ENCODE measurements at regions not wholly inside any gene's neighbourhood (a gene's known extent, or its start where the extent isn't known, plus 50 kb on each side); places are given as distances from the start of the nearest gene placed in this dataset.

DNA sequence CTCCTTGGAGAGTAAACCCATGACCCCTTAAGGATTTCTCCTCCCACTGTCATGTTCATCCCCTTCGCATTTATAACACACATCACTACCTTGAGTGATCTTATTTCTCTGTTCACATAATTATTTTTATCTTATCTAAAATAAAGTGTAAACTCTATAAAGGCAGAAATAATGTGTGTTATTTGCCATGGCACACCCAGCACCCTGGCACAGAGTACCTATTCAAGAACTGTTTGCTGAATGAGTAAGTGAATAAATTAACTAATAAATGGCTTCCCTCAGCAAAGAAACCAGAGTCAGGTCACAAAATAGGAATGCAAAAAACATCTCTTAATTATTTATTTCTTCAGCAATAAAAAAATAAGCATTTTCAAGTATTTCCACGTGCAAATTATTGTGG lies 330.3 kb upstream of the GHITM start:
- DNase-seq, result no peak

- no peak for DNase-seq
Observed at GRCh38 chr10:83816942-83817341, 322.4 kb upstream of the GHITM start.

DNA sequence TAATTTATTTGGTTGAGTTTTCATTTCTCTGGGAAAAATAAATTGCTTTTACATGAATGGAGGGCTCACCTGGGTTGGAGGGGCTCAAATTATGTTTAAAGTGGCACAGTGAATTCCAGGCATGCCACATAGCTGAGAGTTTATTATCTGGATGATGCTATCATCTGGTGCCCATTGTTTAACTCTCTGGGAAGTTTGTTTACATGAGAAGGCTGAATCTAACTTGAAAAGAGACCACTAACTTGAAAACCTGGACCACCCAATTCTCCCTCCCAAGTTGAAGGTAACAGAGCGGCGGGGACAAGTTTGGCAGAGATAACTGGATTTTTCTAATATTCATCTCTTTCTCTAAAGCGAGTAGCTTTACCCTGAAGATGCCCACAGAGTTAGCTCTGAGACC lies 321.5 kb upstream of the GHITM start:
- DNase-seq, result no peak

DNA sequence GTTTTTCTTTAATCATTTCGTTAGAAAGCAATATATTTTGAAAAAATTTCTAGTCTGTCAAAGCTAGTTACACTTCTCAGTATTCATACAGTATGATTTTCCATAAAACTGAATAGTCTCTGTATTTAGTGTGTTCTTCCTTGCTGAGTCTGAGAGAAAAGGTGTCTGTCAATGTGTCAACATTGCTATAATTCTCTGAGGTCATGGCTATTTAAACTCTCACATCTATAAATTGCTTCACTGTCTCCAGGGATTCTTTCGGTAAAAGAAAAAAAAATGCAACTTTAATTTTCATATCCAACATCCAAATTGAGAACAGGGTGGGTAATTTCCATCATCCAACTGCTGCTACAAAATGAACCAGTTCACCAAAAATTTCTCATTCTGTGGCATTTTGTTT lies 319.7 kb upstream of the GHITM start:
- DNase-seq, result no peak

GRCh38 chr10:83820033-83820432 lies 319.3 kb upstream of the GHITM start:
- DNase-seq, result no peak

DNA sequence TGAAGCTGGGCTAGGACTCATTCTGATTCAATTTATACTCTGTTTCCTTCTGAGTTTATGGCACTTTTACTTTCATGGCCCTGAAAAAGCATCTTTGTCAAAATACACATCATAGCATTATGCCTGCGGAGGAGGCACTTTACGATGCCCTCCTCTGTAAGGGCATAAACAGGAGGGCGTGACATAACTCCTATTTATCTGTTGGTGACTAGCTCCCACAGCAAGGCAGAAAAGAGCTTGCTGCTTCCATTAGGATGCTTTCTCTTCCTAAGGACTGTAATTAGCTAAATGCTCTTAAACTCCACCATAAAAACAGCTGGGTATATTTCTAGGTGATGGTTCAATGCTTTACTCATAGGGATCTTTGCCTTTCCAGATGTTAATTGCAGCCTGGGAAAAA lies 315.2 kb upstream of the GHITM start:
- no peak for DNase-seq

GRCh38 chr10:83834096-83834495 lies 305.2 kb upstream of the GHITM start:
- DNase-seq, result no peak

GRCh38 chr10:83835945-83836745 lies 303.2 kb upstream of the GHITM start:
- DNase-seq, result no peak

DNA sequence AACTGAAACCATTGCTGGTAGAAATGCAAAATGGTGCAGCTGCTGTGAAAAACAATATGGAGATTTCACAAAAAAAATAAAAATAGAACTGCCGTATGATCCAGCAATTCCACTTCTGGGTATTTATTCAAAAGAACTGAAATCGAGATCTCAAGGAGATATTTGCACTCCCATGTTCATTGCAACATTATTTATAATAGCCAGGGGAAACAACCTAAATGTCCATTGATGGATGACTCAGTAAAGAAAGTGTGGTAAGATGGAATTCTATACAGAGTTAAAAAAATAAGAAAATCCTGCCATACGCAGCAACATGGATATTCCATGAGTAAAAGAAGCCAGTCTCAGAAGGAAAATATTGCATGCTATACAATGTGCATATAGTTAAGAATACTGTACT lies 290.6 kb upstream of the GHITM start:
- DNase-seq, result no peak

DNA sequence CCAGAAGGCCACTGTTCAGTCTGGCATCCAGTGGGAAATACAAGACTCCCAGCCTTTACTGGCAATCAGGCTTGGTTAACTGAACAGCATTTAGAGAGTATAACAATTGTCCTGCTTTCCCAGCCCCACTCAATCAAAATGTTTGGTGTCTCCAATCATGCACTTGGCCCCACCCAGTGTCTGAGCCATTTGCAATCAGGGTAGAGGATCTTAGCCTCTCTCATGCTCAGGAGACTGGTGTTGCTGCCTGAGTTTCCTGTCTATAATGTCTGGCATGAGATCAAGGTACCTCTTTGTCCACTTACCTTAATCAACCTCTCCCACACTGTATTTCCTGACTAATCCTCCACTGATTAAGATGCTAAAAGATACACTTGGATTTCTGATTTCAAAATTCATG lies 290.2 kb upstream of the GHITM start:
- DNase-seq, result no peak

DNA sequence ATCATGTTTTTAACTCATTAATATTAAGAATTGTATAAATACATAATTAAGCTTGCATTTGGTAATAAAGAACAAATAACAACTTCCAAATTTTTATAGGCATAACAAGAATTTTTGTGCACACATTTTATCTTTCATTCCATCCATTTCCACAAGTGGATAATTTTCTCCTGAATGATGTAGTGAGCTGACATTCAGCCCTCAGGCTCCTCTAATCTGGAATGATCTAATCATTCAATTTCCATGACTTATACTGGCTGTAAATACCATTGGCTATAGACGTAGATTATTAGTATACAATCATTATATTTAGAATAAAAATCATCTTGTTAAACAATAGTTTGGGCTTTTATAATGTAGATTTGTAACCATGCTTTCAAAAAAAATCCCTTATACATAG lies 287.2 kb upstream of the GHITM start:
- DNase-seq, result no peak

- no peak for DNase-seq
Observed at GRCh38 chr10:83862723-83863122, 276.6 kb upstream of the GHITM start.

DNA sequence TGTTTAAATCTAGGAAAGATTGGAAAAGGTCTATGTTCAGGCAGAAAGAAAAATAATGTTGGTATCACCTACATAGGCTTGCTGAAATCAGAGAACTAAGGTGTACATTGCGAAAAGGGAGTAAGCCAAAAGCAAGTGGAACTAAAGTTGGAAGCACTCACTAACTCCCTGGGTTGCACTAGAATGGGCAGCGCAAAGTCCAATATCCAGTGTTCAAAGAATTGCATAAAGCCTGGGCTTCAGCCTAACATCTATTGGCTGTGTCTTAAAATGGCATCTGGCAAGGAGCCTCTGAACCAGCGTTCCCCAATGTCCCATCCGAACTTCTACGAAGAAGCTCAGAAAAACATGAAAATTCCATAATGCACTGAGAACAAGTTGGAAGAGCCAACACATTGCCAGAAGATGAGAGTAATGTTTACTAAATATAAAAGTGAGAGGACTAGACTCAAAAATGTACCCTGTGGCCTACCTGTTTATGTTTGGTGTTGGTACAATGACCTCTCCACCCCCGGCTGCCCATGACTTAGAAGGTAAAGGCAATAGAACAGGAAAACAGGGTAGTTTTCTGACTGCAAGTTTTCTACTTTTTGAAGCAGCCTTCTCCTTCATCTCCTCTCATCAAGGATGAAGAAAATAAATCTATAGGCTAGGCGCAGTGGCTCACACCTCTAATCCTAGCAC lies 275.9 kb upstream of the GHITM start:
- no peak for DNase-seq

GRCh38 chr10:83869898-83870297 lies 269.4 kb upstream of the GHITM start:
- no peak for DNase-seq

GRCh38 chr10:83871187-83872081 lies 267.9 kb upstream of the GHITM start:
- peak; percentile 23 to 68 for DNase-seq

GRCh38 chr10:83880252-83880791 lies 259.0 kb upstream of the GHITM start:
- no peak for DNase-seq

DNA sequence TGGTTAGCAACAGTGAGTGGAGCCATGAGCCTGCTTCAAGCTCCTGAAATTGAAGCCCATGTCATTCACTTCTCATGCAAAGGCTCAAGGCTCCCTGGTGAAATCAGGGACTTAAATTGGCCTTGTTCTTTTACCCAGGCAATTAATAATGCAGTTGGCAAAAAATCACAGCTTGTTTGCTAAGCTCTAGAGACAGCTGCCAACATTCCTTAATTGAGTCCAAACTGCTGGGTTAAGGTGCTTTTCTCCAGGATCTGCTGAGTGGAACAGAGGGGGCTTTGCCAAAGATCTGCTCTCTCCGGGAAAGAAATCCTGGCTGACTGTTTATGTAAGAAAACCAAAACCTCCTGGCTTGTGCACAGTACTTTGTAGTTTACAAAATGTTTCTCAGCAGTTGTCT lies 257.6 kb upstream of the GHITM start:
- DNase-seq, result no peak

- peak in 1 of 2 experiments; percentile 5 for DNase-seq
Observed at GRCh38 chr10:83886871-83887270, 252.4 kb upstream of the GHITM start.

DNA sequence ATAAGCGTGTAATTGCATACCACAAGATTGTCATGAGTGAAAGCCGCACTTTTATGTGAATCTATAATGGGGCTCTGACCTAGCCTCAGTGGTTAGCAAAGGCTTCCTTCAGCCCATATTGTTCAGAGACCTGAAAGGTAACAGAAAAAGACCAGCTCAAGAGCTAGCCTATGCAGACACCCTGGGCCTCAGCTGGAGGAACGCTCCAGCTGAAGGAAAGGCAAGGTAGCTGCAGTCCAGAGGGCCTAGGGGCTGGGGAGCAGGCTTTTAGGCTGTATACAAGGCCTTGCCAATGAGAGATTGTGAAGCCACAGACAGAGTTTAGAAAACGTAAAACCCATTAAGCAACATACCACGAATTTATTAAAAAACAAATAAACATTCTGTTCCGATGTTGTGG lies 246.6 kb upstream of the GHITM start:
- DNase-seq, result no peak

DNA sequence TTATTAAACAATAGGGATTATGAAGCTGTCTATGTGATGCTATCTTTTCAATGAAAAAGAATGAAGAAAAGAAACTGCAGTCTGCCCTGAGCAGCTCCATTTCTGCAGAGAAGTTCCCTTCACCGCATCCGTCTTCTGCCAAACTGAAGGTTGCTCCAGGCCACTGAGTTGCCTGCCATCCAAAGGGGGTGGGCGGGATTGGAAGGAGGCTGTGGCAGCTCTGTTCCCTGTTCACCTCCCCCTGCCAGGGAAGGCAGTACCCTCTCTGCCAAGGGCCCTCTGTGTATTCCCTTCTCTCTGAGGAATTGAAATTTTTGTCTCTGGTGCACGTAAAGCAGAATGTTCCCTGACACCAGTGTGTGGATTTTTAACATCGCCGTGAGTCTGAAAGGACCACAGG lies 243.1 kb upstream of the GHITM start:
- DNase-seq, result no peak

GRCh38 chr10:83897626-83898025 lies 241.7 kb upstream of the GHITM start:
- no peak for DNase-seq

DNA sequence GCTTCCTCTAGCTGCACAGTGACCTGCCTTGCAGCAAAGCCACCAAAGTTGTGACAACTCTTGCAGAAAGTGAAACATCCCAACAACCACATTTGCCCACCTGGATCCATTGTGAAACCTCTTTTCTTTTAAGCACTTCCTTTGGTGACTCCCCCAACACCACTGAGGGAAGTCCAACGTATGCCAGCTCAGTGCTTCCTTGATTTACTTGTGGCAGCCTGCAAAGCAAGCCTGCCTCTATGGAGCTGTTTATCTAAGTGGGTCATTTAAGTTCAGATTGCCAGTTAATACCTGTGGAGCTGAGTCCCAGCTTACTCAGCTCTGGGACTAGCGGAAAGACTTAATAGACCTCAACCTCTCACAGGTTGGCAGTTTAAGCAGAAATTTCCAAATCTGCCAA lies 230.8 kb upstream of the GHITM start:
- DNase-seq, result no peak

GRCh38 chr10:83909001-83909400 lies 230.3 kb upstream of the GHITM start:
- no peak for DNase-seq

Measured in NCI-H526 (cell line).